ENCODE measurements at regions not wholly inside any gene's neighbourhood (a gene's known extent, or its start where the extent isn't known, plus 50 kb on each side); places are given as distances from the start of the nearest gene placed in this dataset.
"Not testable (repeated sequence)": the region's sequence is repeated elsewhere in the genome, so short reads cannot be mapped to it uniquely, and the experiment has no call there.

GRCh38 chr1:5766996-5767395, 225.2 kb downstream of the NPHP4 start:
- not testable (repeated sequence) for DNase-seq (ENCODE audit: low read depth)

- DNase-seq (ENCODE audit: low read depth), result no peak
Observed at GRCh38 chr1:5765997-5766913, 226.0 kb downstream of the NPHP4 start.

GRCh38 chr1:5765483-5765882, 226.7 kb downstream of the NPHP4 start:
- no peak for DNase-seq (ENCODE audit: low read depth)

GRCh38 chr1:5764959-5765358, 227.3 kb downstream of the NPHP4 start:
- DNase-seq (ENCODE audit: low read depth), result no peak

GRCh38 chr1:5764464-5764863, 227.8 kb downstream of the NPHP4 start:
- no peak for DNase-seq (ENCODE audit: low read depth)

- no peak for DNase-seq (ENCODE audit: low read depth)
Observed at GRCh38 chr1:5763696-5764370, 228.4 kb downstream of the NPHP4 start.

- no peak for DNase-seq (ENCODE audit: low read depth)
Observed at GRCh38 chr1:5758859-5759578, 233.2 kb downstream of the NPHP4 start.

- DNase-seq (ENCODE audit: low read depth), result no peak
Observed at GRCh38 chr1:5758000-5758858, 234.0 kb downstream of the NPHP4 start.

- DNase-seq (ENCODE audit: low read depth), result no peak
Observed at GRCh38 chr1:5757187-5757805, 234.9 kb downstream of the NPHP4 start.

- DNase-seq (ENCODE audit: low read depth), result no peak
Observed at GRCh38 chr1:5756434-5757186, 235.6 kb downstream of the NPHP4 start.

- DNase-seq (ENCODE audit: low read depth), result no peak
Observed at GRCh38 chr1:5755552-5756125, 236.6 kb downstream of the NPHP4 start.

- DNase-seq (ENCODE audit: low read depth), result no peak
Observed at GRCh38 chr1:5754817-5755551, 237.2 kb downstream of the NPHP4 start.

- no peak for DNase-seq (ENCODE audit: low read depth)
Observed at GRCh38 chr1:5753549-5754421, 238.4 kb downstream of the NPHP4 start.

- no peak for DNase-seq (ENCODE audit: low read depth)
Observed at GRCh38 chr1:5752746-5753548, 239.3 kb downstream of the NPHP4 start.

GRCh38 chr1:5751833-5752745, 240.1 kb downstream of the NPHP4 start:
- no peak for DNase-seq (ENCODE audit: low read depth)

GRCh38 chr1:5751163-5751540, 241.1 kb downstream of the NPHP4 start:
- no peak for DNase-seq (ENCODE audit: low read depth)
